ENCODE measurements at regions not wholly inside any gene's neighbourhood (a gene's known extent, or its start where the extent isn't known, plus 50 kb on each side); places are given as distances from the start of the nearest gene placed in this dataset.
A peak's percentile ranks its signal among the peaks of the same experiment; 100 is the strongest.

- DNase-seq: no peak
Measured at GRCh38 chr3:124249038-124249437, 257.1 kb upstream of the ROPN1 start.

- peak; percentile 52 for DNase-seq
Measured at GRCh38 chr3:124250053-124250452, 258.1 kb upstream of the ROPN1 start.

GRCh38 chr3:124256156-124256555, 264.2 kb upstream of the ROPN1 start:
- no peak for DNase-seq

GRCh38 chr3:124256599-124256998, 264.7 kb upstream of the ROPN1 start:
- no peak for DNase-seq

- DNase-seq: peak; percentile 65
Measured at GRCh38 chr3:124257336-124257864, 265.5 kb upstream of the ROPN1 start.

- no peak for DNase-seq
Measured at GRCh38 chr3:124258057-124258500, 266.2 kb upstream of the ROPN1 start.

- no peak for DNase-seq
Measured at GRCh38 chr3:124260206-124260915, 268.4 kb upstream of the ROPN1 start.

- no peak for DNase-seq
Measured at GRCh38 chr3:124261306-124261705, 269.4 kb upstream of the ROPN1 start.

- peak; percentile 77 for DNase-seq
Measured at GRCh38 chr3:124263168-124263567, 271.2 kb upstream of the ROPN1 start.

- no peak for DNase-seq
Measured at GRCh38 chr3:124264346-124264745, 272.4 kb upstream of the ROPN1 start.

GRCh38 chr3:124266487-124266886, 274.6 kb upstream of the ROPN1 start:
- no peak for DNase-seq

GRCh38 chr3:124267406-124267805, 275.5 kb upstream of the ROPN1 start:
- no peak for DNase-seq

GRCh38 chr3:124268355-124268754, 276.4 kb upstream of the ROPN1 start:
- no peak for DNase-seq

GRCh38 chr3:124269619-124270018, 277.7 kb upstream of the ROPN1 start:
- DNase-seq: no peak

- DNase-seq: no peak
Measured at GRCh38 chr3:124272605-124273151, 280.8 kb upstream of the ROPN1 start.

GRCh38 chr3:124273651-124274050, 281.7 kb upstream of the ROPN1 start:
- DNase-seq: no peak

GRCh38 chr3:124274051-124274450, 282.1 kb upstream of the ROPN1 start:
- DNase-seq: no peak

- no peak for DNase-seq
Measured at GRCh38 chr3:124275412-124275811, 283.5 kb upstream of the ROPN1 start.

- DNase-seq: no peak
Measured at GRCh38 chr3:124276133-124276532, 284.2 kb upstream of the ROPN1 start.

- DNase-seq: no peak
Measured at GRCh38 chr3:124276539-124277143, 284.7 kb upstream of the ROPN1 start.

- no peak for DNase-seq
Measured at GRCh38 chr3:124277144-124277890, 285.4 kb upstream of the ROPN1 start.

- peak; percentile 58 for DNase-seq
Measured at GRCh38 chr3:124281453-124282316, 289.8 kb upstream of the ROPN1 start.
